ENCODE measurements at regions not wholly inside any gene's neighbourhood (a gene's known extent, or its start where the extent isn't known, plus 50 kb on each side); places are given as distances from the start of the nearest gene placed in this dataset.

DNA sequence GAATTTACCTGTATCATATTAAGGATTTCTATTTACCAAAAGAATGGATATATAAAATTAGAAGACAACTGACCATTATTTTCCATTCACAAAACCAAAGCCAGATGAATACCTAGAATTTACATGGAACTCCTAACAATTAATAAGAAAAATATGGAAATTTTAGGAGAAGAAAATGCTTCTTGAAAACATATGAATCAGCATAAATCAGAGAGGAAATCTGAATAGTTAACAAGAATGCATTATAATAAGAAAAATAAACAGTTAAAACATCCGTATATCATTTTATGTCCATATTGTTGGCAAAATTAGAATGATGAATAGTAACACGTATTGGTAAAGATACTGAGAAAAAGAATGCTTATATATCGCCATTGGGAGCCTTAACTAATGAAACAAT is 505.5 kb downstream of the NEBL start:
- TF ChIP-seq, protein P1, sequence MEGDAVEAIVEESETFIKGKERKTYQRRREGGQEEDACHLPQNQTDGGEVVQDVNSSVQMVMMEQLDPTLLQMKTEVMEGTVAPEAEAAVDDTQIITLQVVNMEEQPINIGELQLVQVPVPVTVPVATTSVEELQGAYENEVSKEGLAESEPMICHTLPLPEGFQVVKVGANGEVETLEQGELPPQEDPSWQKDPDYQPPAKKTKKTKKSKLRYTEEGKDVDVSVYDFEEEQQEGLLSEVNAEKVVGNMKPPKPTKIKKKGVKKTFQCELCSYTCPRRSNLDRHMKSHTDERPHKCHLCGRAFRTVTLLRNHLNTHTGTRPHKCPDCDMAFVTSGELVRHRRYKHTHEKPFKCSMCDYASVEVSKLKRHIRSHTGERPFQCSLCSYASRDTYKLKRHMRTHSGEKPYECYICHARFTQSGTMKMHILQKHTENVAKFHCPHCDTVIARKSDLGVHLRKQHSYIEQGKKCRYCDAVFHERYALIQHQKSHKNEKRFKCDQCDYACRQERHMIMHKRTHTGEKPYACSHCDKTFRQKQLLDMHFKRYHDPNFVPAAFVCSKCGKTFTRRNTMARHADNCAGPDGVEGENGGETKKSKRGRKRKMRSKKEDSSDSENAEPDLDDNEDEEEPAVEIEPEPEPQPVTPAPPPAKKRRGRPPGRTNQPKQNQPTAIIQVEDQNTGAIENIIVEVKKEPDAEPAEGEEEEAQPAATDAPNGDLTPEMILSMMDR (IDR thresholded peaks at IDR 0.05), result no peak
- no peak for TF ChIP-seq POLR2A (IDR thresholded peaks at IDR 0.05)

Measured in body of pancreas (tissue), 4 donors.